ENCODE measurements at regions not wholly inside any gene's neighbourhood (a gene's known extent, or its start where the extent isn't known, plus 50 kb on each side); places are given as distances from the start of the nearest gene placed in this dataset.

GRCh38 chr3:157671656-157672055 lies 168.4 kb upstream of the VEPH1 start:
- WGBS, 2 donors: 52 to 76% methylated on average over 3 of the region's 3 CpGs
- no peak for ATAC-seq

DNA sequence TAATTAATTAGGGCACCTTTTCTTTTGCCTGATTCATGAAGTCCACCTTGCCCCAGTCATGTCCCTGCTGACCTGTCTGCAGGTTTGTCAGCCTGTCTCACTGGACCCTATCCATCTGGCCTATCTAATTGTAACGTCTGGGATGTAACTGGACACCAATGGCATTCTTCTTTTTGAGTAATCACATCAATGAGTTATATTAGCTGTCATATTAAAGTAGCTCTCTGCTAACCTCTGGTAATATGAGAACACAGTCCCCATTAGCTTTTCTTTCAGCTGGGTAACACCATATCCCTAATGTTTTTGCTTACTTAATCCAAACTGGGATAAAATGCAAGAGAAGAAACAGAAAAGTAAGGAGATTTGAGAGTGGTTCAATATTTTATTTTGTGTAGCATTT lies 166.2 kb upstream of the VEPH1 start:
- WGBS, 2 donors: 7 to 15% methylated on average over 1 of the region's 1 CpG
- TF ChIP-seq, protein P1, sequence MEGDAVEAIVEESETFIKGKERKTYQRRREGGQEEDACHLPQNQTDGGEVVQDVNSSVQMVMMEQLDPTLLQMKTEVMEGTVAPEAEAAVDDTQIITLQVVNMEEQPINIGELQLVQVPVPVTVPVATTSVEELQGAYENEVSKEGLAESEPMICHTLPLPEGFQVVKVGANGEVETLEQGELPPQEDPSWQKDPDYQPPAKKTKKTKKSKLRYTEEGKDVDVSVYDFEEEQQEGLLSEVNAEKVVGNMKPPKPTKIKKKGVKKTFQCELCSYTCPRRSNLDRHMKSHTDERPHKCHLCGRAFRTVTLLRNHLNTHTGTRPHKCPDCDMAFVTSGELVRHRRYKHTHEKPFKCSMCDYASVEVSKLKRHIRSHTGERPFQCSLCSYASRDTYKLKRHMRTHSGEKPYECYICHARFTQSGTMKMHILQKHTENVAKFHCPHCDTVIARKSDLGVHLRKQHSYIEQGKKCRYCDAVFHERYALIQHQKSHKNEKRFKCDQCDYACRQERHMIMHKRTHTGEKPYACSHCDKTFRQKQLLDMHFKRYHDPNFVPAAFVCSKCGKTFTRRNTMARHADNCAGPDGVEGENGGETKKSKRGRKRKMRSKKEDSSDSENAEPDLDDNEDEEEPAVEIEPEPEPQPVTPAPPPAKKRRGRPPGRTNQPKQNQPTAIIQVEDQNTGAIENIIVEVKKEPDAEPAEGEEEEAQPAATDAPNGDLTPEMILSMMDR (IDR thresholded peaks at IDR 0.05): no peak
- H3K27ac ChIP-seq: no peak overlapping the region
- H3K4me1 ChIP-seq: no peaks in the 10 kb centered on the region
- H3K9me3 ChIP-seq: no peaks in the 10 kb centered on the region
- ATAC-seq (no peak), FAIRE-seq (no peak), DNase-seq (no peak)
- no peak overlapping the region for H3K4me3 ChIP-seq
- intact Hi-C loops (cut with DNase I): no loop called here
- no peaks in the 10 kb centered on the region for H3K27me3 ChIP-seq
- no peaks in the 10 kb centered on the region for H3K36me3 ChIP-seq

More at GRCh38 chr3:157671656-157672055, 168.4 kb upstream of the VEPH1 start:
- no peaks in the 10 kb centered on the region for H3K27me3 ChIP-seq
- no peaks in the 10 kb centered on the region for H3K9me3 ChIP-seq
- FAIRE-seq (no peak), DNase-seq (no peak)
- H3K36me3 ChIP-seq: no peaks in the 10 kb centered on the region
- H3K27ac ChIP-seq: no peak overlapping the region
- no peak overlapping the region for H3K4me3 ChIP-seq
- TF ChIP-seq, protein P1 (IDR thresholded peaks at IDR 0.05): no peak
- intact Hi-C loops (cut with DNase I): no loop called here
- no peaks in the 10 kb centered on the region for H3K4me1 ChIP-seq

GRCh38 chr3:157667493-157667892 lies 164.3 kb upstream of the VEPH1 start:
- no peak for ATAC-seq
- Histone ChIP-seq H3K36me3 (no peaks in the 10 kb centered on the region), H3K9me3 (no peaks in the 10 kb centered on the region), H3K4me3 (no peak overlapping the region), H3K27me3 (no peaks in the 10 kb centered on the region), H3K27ac (no peak overlapping the region), H3K4me1 (no peaks in the 10 kb centered on the region)
- FAIRE-seq: no peak
- DNase-seq: no peak
- 51 to 71% methylated on average over 2 of the region's 2 CpGs for WGBS, 2 donors
- TF ChIP-seq, protein P1 (IDR thresholded peaks at IDR 0.05): no peak
- intact Hi-C loops (cut with DNase I): no loop called here

DNA sequence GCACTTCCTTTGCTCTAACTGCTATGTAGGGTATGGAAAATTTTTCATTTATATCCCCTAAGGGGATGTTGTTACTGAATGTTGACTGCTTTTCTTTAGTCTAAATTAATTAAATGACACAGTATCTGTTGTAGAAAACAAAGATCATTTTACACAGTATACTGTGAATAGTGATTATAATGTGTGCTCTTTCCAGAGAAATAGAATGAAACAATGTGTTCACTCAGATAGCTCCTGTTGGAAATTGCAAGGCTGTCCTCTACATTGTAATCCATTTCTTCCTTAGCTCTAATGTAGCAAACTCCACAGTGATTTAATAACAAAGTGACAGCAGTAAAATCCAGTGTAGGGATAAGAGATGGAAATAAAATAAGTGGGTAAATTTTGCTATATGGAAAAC lies 159.0 kb upstream of the VEPH1 start:
- no peaks in the 10 kb centered on the region for H3K36me3 ChIP-seq
- DNase-seq (no peak), ATAC-seq (no peak), FAIRE-seq (no peak)
- H3K4me3 ChIP-seq: no peak overlapping the region
- H3K9me3 ChIP-seq: no peaks in the 10 kb centered on the region
- no peaks in the 10 kb centered on the region for H3K4me1 ChIP-seq
- H3K27me3 ChIP-seq: no peaks in the 10 kb centered on the region
- intact Hi-C loops (cut with DNase I): no loop called here
- H3K27ac ChIP-seq: no peak overlapping the region
- TF ChIP-seq, protein P1 (IDR thresholded peaks at IDR 0.05): no peak

GRCh38 chr3:157660847-157661246 lies 157.6 kb upstream of the VEPH1 start:
- Histone ChIP-seq H3K27me3 (no peaks in the 10 kb centered on the region), H3K4me3 (no peak overlapping the region), H3K36me3 (no peaks in the 10 kb centered on the region), H3K27ac (no peak overlapping the region), H3K9me3 (no peaks in the 10 kb centered on the region), H3K4me1 (no peaks in the 10 kb centered on the region)
- TF ChIP-seq, protein P1 (IDR thresholded peaks at IDR 0.05): no peak
- FAIRE-seq: no peak
- ATAC-seq: no peak
- intact Hi-C loops (cut with DNase I): no loop called here
- DNase-seq: no peak

Data from pancreas (tissue), 10 donors.